ENCODE measurements at regions not wholly inside any gene's neighbourhood (a gene's known extent, or its start where the extent isn't known, plus 50 kb on each side); places are given as distances from the start of the nearest gene placed in this dataset.

DNA sequence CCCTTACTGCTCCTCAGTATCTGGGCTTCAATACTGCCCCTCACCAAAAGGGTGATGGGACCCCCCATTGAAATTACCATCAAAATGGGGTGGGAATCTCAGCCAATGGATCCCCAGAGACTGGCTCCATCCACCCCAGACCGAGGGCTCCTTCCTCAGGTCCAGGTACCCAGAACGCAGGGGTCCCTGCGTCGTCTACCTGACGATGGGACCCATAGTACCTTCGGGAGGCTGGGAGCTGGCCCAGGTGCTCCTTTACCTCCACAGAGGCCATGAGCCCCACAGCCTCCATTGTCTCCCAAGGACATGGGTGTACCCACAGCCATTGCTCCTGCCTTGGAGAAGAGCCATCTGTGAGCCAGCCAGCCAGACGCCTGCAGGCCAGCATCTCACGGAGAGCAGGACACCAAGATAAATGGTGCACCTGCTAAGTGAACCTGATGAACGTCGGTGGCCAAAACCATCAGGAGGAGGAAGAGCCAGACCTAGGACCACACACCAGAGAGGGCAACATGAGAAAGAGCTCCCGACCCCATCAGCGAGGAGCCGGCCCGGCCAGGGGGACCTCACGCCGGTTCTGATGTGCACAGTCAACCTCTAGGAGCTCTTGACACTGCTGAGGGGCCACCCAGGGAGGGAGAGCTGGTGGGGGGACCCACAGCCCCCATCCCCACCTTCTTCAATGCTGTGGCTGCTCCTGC lies 156.8 kb upstream of the SOX1 start:
- DNase-seq (ENCODE audit: low read depth, low spot score) (no peak), ATAC-seq (no peak)
- H3K36me3 ChIP-seq (ENCODE audit: control insufficient read depth, insufficient read depth, low read length): no peaks in the 10 kb centered on the region
- CTCF ChIA-PET: no interaction called here
- H3K4me1 ChIP-seq (ENCODE audit: control insufficient read depth, insufficient read depth, low read length): no peaks in the 10 kb centered on the region
- POLR2A ChIA-PET: no interaction called here
- intact Hi-C loops (cut with micrococcal nuclease; ENCODE audit: unreplicated experiment) (no loop called here), in situ Hi-C loops (cut with HindIII; ENCODE audit: low pct_unique_long_range_greater_than_20kb, low sequenced_read_pairs) (no loop called here)
- no peak overlapping the region for H3K4me3 ChIP-seq (ENCODE audit: low read depth in 2 of 2, low read length in 2 of 2)
- H3K27ac ChIP-seq (ENCODE audit: low read length): no peak overlapping the region
- no peaks in the 10 kb centered on the region for H3K9me3 ChIP-seq (ENCODE audit: control insufficient read depth, insufficient read depth, low read depth, low read length)
- H3K27me3 ChIP-seq (ENCODE audit: control insufficient read depth, insufficient read depth, low read length): no peaks in the 10 kb centered on the region
- TF ChIP-seq, protein P1, sequence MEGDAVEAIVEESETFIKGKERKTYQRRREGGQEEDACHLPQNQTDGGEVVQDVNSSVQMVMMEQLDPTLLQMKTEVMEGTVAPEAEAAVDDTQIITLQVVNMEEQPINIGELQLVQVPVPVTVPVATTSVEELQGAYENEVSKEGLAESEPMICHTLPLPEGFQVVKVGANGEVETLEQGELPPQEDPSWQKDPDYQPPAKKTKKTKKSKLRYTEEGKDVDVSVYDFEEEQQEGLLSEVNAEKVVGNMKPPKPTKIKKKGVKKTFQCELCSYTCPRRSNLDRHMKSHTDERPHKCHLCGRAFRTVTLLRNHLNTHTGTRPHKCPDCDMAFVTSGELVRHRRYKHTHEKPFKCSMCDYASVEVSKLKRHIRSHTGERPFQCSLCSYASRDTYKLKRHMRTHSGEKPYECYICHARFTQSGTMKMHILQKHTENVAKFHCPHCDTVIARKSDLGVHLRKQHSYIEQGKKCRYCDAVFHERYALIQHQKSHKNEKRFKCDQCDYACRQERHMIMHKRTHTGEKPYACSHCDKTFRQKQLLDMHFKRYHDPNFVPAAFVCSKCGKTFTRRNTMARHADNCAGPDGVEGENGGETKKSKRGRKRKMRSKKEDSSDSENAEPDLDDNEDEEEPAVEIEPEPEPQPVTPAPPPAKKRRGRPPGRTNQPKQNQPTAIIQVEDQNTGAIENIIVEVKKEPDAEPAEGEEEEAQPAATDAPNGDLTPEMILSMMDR (IDR thresholded peaks at IDR 0.05): no peak
- TF ChIP-seq POLR2AphosphoS5 (IDR thresholded peaks at IDR 0.05; ENCODE audit: low read depth, low read length) (no peak), SIN3A (IDR thresholded peaks at IDR 0.05; ENCODE audit: borderline replicate concordance, insufficient read depth, low read depth, low read length) (no peak), TCF7L2 (IDR thresholded peaks at IDR 0.05; ENCODE audit: low read depth, low read length) (no peak)
- TF ChIP-seq, protein P2, sequence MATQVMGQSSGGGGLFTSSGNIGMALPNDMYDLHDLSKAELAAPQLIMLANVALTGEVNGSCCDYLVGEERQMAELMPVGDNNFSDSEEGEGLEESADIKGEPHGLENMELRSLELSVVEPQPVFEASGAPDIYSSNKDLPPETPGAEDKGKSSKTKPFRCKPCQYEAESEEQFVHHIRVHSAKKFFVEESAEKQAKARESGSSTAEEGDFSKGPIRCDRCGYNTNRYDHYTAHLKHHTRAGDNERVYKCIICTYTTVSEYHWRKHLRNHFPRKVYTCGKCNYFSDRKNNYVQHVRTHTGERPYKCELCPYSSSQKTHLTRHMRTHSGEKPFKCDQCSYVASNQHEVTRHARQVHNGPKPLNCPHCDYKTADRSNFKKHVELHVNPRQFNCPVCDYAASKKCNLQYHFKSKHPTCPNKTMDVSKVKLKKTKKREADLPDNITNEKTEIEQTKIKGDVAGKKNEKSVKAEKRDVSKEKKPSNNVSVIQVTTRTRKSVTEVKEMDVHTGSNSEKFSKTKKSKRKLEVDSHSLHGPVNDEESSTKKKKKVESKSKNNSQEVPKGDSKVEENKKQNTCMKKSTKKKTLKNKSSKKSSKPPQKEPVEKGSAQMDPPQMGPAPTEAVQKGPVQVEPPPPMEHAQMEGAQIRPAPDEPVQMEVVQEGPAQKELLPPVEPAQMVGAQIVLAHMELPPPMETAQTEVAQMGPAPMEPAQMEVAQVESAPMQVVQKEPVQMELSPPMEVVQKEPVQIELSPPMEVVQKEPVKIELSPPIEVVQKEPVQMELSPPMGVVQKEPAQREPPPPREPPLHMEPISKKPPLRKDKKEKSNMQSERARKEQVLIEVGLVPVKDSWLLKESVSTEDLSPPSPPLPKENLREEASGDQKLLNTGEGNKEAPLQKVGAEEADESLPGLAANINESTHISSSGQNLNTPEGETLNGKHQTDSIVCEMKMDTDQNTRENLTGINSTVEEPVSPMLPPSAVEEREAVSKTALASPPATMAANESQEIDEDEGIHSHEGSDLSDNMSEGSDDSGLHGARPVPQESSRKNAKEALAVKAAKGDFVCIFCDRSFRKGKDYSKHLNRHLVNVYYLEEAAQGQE (IDR thresholded peaks at IDR 0.05; ENCODE audit: insufficient read depth in 1 of 2, low read depth in 2 of 2, low read length in 1 of 2): no peak
- BruUV-seq (replicated peaks): no TSS peak

DNA sequence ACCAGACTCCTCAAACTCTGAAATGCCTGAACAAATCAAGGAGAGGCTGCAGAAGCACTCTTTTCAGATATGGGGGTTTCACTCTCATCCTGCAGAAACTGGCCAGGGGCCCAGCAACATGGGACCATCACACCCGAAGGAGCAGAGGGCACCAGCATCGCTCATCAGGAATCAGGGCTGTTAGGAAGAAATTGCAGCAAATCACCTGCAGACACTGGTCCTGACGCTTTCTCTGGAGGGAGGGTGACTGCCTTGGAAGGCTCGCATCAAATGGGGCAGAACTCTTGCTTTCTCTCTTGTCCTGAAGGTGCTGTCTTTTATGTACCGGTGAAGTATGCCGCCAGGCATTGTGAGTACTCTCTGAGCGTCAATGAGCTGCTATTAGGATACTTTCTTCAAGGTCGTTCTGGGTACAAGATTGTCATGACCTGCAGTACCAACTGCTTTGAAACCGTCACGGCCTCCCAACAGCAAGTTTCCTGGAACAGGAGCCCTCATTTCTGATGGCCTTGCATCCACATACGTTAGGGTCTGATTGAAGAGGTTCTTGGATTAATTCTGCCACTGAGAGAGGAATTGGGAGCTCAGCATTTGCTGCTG lies 155.7 kb upstream of the SOX1 start:
- no peaks in the 10 kb centered on the region for H3K4me1 ChIP-seq (ENCODE audit: control insufficient read depth, insufficient read depth, low read length)
- ChIA-PET POLR2A (no interaction called here), CTCF (no interaction called here)
- H3K36me3 ChIP-seq (ENCODE audit: control insufficient read depth, insufficient read depth, low read length): no peaks in the 10 kb centered on the region
- H3K27ac ChIP-seq (ENCODE audit: low read length): no peak overlapping the region
- no TSS peak for BruUV-seq (replicated peaks)
- ATAC-seq (no peak), DNase-seq (ENCODE audit: low read depth, low spot score) (no peak)
- in situ Hi-C loops (cut with HindIII; ENCODE audit: low pct_unique_long_range_greater_than_20kb, low sequenced_read_pairs) (no loop called here), intact Hi-C loops (cut with micrococcal nuclease; ENCODE audit: unreplicated experiment) (no loop called here)
- H3K4me3 ChIP-seq (ENCODE audit: low read depth in 2 of 2, low read length in 2 of 2): no peak overlapping the region
- TF ChIP-seq, protein P1 (IDR thresholded peaks at IDR 0.05): no peak
- TF ChIP-seq, protein P2 (IDR thresholded peaks at IDR 0.05; ENCODE audit: insufficient read depth in 1 of 2, low read depth in 2 of 2, low read length in 1 of 2): no peak
- TF ChIP-seq TCF7L2 (IDR thresholded peaks at IDR 0.05; ENCODE audit: low read depth, low read length): no peak
- no peak for TF ChIP-seq POLR2AphosphoS5 (IDR thresholded peaks at IDR 0.05; ENCODE audit: low read depth, low read length)
- TF ChIP-seq SIN3A (IDR thresholded peaks at IDR 0.05; ENCODE audit: borderline replicate concordance, insufficient read depth, low read depth, low read length): no peak
- no peaks in the 10 kb centered on the region for H3K27me3 ChIP-seq (ENCODE audit: control insufficient read depth, insufficient read depth, low read length)
- no peaks in the 10 kb centered on the region for H3K9me3 ChIP-seq (ENCODE audit: control insufficient read depth, insufficient read depth, low read depth, low read length)
